GM18907 (cell line): ENCODE measurements at regions not wholly inside any gene's neighbourhood (a gene's known extent, or its start where the extent isn't known, plus 50 kb on each side); places are given as distances from the start of the nearest gene placed in this dataset.

ENCODE experiments used
- ATAC-seq: cut with Tn5 transposase; IDR thresholded peaks from one replicate; pipeline ENCODE4 v1.9.1; 2021; ENCODE audit warnings: mild to moderate bottlenecking, moderate library complexity; ENCODE audit not compliant: unreplicated experiment

- ATAC-seq: no peak
These were observed 524.5 kb downstream of the BRD1 start for GRCh38 chr22:49303061-49303735.

DNA sequence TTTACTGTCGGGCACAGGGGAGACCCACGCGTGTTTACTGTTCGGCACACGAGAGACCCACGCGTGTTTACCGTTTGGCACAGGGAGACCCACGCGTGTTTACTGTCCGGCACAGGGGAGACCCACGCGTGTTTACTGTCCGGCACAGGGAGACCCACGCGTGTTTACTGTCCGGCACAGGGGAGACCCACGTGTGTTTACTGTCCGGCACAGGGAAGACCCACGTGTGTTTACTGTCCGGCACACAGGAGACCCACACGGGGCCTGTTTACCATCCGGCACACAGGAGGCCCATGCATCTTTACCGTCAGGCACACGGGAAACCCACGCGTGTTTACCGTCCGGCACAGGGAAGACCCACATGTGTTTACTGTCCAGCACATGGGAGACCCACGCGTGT lies 525.1 kb downstream of the BRD1 start:
- no peak for ATAC-seq

- ATAC-seq: no peak
These were observed 525.6 kb downstream of the BRD1 start for GRCh38 chr22:49302150-49302460.

DNA sequence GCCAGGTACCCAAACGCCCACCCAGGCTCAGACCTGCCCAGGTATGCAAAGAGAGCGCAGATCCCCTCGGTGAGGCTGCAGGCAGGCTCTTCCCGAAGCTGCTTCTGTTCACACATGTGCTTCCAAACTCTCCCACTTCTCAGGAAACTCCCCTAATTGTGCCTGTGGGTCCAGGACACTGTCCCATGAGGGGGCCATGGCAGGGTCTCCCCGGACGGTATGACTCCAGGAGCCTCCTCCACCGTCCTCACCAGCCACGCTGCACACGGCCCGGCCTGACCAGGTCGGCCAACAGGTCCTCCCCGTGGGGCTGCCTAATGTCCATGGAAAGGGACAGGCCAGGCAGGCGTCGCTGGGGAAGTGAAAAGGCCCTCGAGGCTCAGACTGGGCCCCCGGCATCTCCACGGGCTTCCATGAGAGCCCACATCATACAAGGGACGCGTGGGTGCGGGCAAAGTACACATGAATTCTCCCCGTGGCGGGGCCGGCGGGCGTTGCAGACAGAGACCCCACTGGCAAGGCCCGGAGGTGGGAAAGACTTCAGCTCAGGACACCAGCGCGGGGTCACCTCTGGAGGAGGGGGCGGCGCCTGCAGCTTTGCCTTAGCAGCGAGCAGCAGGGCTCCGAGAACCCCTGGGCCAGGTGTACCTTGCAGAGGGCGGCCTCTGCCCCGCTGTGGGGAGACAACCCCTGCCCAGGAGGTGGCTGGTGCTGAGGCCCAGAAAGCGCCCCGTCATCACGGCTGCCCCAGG lies 526.1 kb downstream of the BRD1 start:
- no peak for ATAC-seq

DNA sequence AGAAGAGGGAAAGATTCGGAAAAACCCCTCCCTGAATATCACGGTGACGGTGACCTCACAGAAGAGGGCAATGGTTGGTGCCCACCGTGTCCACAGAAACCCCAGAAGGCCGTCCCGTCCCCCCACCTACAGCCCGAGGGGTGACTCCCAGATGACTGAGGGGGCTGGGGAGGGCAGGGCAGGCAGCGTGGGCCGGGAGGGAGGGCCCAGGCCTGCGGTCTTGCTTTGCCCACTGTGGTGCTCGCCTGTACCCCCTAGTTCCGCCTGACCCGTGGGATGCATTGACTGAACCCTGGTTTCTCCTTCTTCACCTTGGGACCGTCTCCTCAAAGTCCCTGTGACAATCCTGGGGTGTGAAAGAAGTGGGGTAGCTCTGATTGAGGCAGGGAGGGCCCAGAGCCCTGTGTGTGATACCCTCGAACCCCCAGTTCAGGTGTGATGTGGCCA lies 526.7 kb downstream of the BRD1 start:
- ATAC-seq: no peak

DNA sequence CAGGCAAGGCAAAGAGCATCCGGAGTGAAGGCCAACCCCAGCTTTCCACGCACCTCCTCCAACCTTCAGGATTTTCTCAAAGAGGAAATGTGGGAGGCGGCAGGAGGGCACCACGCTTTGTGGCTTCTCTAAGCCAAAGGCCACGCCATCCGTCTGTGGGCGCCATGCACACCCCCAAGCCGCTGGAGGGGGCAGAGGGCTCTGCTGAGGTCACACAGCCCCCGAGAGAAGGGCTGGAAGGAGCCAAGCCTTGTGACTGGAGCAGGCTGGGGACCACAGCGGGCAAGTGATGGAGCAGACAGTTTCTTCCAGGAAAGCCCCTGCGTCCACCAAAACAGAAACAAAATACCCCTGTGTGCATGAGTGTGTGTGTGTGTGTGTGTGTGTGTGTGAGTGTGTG lies 527.4 kb downstream of the BRD1 start:
- ATAC-seq: no peak

DNA sequence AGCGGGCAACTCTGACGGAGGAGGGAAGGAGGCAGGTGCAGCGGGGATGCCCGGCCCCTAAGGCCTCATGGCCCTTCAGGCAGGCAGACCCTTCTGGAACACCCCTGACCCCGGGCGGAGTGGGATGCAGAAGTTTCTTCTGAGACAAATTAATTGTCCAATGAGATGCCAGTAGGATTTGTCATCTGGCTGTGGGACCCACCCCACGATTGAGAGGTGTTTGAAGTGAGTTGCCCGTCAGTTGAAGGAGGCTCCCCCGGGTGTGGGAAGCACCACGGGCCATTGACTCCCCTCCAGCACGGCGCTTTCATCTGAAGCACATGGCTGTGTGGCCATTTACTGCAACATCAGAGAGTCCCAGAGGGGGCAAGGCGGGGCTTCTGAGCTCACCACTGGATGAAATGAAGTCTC lies 527.8 kb downstream of the BRD1 start:
- no peak for ATAC-seq

DNA sequence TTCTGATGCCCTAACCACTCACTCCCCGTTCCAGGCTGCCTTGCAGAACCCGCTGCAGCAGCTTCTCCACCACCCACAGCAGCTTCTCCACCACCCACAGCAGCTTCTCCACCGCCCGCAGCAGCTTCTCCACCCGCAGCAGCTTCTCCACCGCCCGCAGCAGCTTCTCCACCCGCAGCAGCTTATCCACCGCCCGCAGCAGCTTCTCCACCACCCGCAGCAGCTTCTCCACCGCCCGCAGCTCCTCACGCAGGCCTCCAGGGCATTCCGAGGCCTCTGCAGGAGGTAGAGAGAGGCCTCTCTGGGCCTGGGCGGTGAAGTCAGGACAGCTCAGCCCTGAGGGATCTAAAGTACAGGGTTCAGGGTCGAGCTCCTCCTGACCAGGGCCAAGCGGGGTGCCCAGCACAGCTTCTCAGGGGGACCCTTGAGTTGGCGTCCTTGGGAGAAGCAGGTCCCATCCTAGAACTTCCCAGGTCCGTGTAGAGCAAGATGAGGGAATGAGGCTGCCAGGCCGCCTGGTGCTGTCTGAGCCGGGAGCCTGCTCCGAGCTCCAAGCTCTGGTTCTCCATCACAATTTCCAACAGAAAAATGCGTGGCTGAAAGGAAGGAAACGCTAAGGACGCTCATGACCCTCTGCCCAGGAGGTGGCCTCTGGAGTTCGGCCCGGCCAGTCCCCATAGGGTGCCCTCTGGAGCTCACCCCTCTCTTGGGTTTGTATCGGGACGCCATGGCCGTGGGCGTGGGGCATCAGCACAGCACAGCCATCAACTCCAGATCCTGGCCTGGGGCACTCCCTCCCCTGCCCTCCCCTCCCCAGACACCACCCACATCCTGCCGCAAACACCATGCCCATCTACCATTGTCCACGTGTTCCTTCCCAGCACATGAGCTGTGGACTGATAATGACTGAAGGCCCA lies 528.6 kb downstream of the BRD1 start:
- no peak for ATAC-seq

DNA sequence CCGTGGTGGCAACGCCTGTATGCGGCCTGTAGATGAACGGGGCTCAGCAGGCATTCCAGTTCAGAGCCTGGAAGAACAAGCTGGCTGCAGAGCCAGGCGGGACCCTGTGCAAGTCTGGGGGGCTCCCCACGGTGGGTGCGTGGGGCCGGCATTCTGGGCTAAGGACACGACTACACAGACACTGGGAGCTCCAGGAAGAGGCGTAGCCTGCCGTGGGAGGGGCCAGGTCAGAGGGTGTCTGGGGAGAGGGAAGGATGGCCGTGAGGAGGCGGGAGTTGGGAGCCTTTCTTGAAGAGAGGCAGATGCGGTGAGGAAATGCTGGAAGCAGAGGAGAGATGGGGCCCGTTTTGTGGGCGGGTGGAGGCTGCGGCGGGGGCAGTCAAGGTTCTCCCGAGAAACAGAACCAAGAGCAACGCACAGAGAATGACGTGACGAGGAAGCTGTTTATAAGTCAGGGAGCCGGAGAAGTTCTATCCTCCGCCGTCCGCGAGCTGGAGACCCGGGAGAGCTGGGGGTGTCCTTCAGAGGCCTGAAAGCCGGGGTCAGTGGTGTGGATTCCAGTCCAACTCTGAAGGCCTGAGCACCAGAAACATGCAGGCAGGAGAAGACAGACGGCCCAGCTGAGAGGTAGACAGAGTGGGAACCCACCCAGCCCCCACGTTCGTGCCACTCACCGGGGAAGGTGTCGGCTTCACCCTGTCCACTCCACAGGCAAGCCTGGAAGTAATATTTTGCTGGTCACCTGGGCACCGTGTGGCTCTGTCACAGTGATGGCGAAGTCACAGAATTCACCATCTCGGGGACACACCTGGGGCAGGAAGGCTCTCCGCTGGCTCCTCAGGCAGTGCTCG lies 529.6 kb downstream of the BRD1 start:
- no peak for ATAC-seq

DNA sequence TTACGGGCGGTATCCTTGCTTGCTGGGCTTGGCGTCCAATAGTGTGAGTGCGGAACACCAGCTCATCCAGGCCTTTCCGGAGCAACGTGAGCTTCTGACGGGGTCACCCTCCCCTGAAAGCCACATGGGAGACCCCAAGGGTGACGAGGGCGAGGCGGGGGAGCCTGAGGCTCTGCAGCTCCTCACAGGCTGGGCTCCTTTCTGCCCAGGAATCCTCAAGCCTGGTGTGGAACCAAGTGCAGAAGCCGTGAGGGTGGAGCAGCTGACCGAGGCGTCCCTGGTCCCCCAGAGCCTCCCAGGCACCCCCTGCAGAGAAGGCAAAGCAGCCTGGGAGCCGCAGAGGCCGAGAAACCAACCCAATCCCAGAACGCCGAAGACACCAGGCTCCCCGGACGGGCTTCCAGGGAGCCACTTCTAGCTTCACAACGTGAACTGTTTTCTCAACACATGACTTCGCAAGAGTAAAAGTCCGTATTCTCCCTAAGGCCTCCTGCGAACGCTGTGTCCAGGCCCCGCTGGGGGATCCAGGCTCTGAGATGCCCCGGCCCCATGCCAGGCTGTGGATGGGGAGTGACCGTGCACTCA lies 530.3 kb downstream of the BRD1 start:
- no peak for ATAC-seq

DNA sequence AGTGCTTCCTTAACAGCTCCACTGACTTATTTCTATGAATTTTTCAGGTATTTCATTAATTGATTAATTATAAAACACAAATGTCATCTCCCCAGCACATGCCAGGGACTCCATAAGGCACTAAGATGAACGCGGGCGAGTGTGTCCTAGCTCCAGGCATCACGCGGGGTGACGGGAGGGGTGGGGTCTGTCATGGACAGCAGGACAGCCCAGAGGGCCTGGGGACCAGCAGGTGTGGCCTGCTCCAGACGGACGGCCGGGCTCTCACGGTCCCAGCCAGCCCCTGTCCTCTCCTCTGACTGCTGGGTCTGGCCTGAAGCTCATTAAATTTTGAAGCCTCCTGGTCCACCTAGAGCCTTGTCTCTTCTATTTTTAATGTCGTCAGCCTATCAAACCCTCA lies 531.1 kb downstream of the BRD1 start:
- no peak for ATAC-seq

- ATAC-seq: no peak
These were observed 531.7 kb downstream of the BRD1 start for GRCh38 chr22:49295851-49296560.

GRCh38 chr22:49295465-49295743 lies 532.3 kb downstream of the BRD1 start:
- no peak for ATAC-seq

DNA sequence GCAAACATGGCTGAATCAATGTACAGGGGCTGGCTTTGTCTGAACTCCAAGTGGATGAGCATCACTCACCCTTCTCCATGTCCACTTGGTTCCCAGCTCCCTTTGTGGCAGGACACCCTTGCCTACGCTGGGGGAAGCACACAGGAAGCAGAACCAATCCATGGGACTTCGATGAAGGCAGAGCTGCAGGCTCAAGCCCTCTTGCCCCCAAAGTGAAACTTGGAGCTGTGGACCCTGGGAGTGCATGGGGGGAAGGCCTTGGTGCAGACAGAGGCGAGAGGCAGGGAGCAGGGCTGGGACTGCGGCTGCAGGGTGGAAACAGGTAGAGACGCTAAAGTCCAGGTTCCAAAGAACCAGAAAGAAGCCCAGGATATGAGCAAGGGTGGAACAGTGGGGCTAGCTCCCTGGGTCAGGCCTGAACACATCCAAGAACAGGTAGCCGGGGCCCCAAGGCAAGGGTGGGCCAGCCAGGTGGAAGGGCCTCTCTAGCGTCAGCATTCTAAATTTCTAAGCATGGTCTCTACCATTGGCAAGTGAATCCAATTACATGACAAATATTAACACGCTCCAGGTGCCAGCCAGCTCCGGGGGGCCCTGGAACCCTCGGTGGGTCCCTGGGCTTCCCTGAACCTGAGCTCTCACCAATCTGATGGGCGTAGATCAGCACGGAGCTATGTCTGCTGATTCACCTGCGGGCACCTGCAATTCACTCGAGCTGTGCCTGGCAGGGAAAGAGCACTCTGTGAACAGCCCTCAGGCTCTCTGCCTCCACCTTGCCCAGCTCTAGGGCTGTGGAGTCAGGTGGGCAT lies 532.8 kb downstream of the BRD1 start:
- ATAC-seq: no peak

DNA sequence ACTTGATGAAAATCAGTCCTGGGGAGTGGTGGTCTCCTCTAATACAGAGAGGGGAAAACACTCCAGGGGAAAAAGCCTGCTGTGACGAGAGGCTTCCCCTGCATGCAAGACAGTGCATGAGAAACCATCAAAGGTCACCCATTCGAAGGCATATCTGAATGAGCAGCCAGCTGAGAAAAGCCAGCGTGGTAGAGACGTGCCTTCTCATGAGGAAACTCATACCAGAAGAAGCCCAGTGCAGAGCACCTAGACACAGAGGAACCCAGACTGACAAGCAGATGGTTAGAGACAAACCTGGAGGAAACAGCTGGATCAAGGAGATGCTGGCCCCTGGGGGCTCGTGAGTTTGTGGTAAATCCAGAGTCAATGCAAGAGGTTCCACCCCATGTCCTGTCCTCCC lies 534.8 kb downstream of the BRD1 start:
- ATAC-seq: no peak

DNA sequence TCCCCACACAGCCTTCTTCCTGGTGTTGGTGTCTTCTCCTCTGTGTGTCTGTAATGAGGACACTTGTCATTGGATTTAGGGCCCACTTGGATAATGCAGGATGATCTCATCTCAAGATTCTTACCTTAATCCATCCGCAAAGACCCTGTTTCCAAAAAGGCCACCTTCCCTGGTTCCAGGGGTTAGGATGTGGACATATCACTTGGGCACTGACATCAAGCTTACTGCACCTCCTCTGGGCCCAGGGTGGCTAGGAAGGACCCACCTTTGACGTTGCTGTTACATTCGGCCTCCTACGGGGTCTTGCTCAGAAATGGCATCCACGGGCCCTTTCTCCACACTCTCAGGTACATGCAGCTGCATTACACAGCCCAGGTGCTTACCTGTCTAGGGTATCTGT lies 535.9 kb downstream of the BRD1 start:
- no peak for ATAC-seq

GRCh38 chr22:49291169-49291568 lies 536.5 kb downstream of the BRD1 start:
- ATAC-seq: no peak

DNA sequence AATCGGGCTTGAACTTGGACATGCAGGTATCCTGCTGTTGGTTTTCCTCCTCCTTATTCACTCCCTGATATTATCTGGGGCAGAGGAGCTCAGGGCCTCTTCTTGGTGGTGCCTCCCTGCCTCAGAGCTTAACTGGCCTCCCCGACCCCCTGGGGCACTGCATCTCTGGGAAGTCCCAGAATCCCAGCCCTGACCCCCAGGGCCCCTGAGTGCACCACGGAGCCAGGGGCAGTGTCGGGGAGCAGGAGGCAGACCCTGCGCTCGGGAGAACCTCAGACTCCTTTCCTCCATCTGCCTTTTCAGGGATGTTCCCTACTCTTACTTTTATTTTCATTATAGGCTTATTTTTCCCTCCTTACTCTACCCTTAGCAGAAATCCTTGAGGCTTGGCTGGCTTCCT lies 537.0 kb downstream of the BRD1 start:
- ATAC-seq: no peak
